C4-2B (cell line): ENCODE measurements at regions not wholly inside any gene's neighbourhood (a gene's known extent, or its start where the extent isn't known, plus 50 kb on each side); places are given as distances from the start of the nearest gene placed in this dataset.

Experiments
- ZFX ChIP-seq: fragments of 450-650 bp; IDR thresholded peaks from 2 replicates; pipeline ENCODE4 v1.6.1; 2017
- TF ChIP-seq, protein P1 (sequence below): fragments of 450-650 bp; conservative IDR thresholded peaks from 2 replicates; pipeline ENCODE4 v1.5.1; 2017; ENCODE audit warnings: mild to moderate bottlenecking

DNA sequence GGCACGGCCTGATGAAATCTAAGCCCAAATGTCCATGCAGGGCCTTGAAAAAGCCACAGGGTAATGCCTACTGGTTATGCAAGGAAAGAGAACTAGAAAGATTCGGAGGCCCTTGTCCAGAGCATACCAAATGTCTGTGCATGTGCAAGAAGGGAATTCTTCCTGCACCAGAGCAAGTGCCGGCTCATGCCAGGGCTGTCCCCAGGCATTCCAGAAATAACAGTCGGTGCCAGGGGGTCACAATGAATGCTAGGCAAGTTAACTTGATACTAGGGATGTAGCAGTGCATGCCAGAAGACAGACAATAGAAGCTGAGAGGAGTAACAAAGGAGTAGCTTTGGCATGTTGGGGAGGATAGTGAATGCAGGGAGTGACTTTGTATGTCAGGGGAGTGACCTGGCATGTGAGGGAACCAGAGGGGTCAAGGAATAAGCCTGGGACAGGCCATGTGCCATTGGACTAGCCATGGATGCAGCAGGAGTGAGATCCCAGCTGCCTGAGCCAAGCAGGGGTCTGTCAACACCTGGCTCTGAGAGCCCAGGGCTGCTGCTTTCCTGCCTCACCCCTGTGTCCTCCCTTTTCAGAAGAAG is 119.5 kb upstream of the UNC5B start:
- TF ChIP-seq, protein P1, sequence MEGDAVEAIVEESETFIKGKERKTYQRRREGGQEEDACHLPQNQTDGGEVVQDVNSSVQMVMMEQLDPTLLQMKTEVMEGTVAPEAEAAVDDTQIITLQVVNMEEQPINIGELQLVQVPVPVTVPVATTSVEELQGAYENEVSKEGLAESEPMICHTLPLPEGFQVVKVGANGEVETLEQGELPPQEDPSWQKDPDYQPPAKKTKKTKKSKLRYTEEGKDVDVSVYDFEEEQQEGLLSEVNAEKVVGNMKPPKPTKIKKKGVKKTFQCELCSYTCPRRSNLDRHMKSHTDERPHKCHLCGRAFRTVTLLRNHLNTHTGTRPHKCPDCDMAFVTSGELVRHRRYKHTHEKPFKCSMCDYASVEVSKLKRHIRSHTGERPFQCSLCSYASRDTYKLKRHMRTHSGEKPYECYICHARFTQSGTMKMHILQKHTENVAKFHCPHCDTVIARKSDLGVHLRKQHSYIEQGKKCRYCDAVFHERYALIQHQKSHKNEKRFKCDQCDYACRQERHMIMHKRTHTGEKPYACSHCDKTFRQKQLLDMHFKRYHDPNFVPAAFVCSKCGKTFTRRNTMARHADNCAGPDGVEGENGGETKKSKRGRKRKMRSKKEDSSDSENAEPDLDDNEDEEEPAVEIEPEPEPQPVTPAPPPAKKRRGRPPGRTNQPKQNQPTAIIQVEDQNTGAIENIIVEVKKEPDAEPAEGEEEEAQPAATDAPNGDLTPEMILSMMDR, result no peak
- TF ChIP-seq ZFX, result no peak
